GM13977 (cell line): ENCODE measurements at regions not wholly inside any gene's neighbourhood (a gene's known extent, or its start where the extent isn't known, plus 50 kb on each side); places are given as distances from the start of the nearest gene placed in this dataset.

Source experiments
- DNase-seq: peaks from one replicate; pipeline ENCODE4 v3.0.0; 2012; ENCODE audit warnings: low spot score
- CTCF ChIP-seq: IDR thresholded peaks from 2 replicates; pipeline ENCODE4 v1.5.1; 2012; ENCODE audit warnings: mild to moderate bottlenecking, control low read depth; ENCODE audit not compliant: insufficient read depth; ENCODE audit errors: extremely low read depth, missing control alignments
- in situ Hi-C: fragments of 300-500 bp; cut with MboI; formaldehyde crosslinking; loops from one replicate; pipeline ENCODE4 v1.12.0; 2022; ENCODE audit warnings: low sequenced_read_pairs, low pct_unique_long_range_greater_than_20kb, mixed read lengths, inconsistent platforms; ENCODE audit not compliant: unreplicated experiment

- DNase-seq = no peak
- no peak for TF ChIP-seq CTCF
- in situ Hi-C loops = no loop called here
Measured at GRCh38 chr1:208950206-208950605, 633.3 kb upstream of the CAMK1G start.

- no peak for TF ChIP-seq CTCF
- DNase-seq = no peak
- in situ Hi-C loops = no loop called here
Measured at GRCh38 chr1:208951026-208951525, 632.4 kb upstream of the CAMK1G start.

GRCh38 chr1:208951908-208952307, 631.6 kb upstream of the CAMK1G start:
- no peak for DNase-seq
- TF ChIP-seq CTCF = no peak
- in situ Hi-C loops = no loop called here

GRCh38 chr1:208962867-208963266, 620.6 kb upstream of the CAMK1G start:
- TF ChIP-seq CTCF = no peak
- in situ Hi-C loops = no loop called here
- no peak for DNase-seq

- TF ChIP-seq CTCF = no peak
- DNase-seq = no peak
- in situ Hi-C loops = no loop called here
Measured at GRCh38 chr1:208965351-208965750, 618.2 kb upstream of the CAMK1G start.

- TF ChIP-seq CTCF = no peak
- DNase-seq = no peak
- in situ Hi-C loops = no loop called here
Measured at GRCh38 chr1:208967334-208967733, 616.2 kb upstream of the CAMK1G start.

GRCh38 chr1:208974717-208975116, 608.8 kb upstream of the CAMK1G start:
- in situ Hi-C loops = no loop called here
- no peak for TF ChIP-seq CTCF
- DNase-seq = no peak
